Breast epithelium (tissue), 3 donors: ENCODE measurements at regions not wholly inside any gene's neighbourhood (a gene's known extent, or its start where the extent isn't known, plus 50 kb on each side); places are given as distances from the start of the nearest gene placed in this dataset.

Experiments used
- POLR2A ChIP-seq: fragments of 450-650 bp; IDR thresholded peaks from one replicate; pipeline ENCODE4 v1.6.1; 2016; ENCODE audit warnings: antibody characterized with exemption, mild to moderate bottlenecking, moderate library complexity
- TF ChIP-seq, protein P1 (sequence below), 3 donors: fragments of 450-650 bp; IDR thresholded peaks; one replicate each; pipeline ENCODE4 v1.5.1; 2016 to 2017; ENCODE audit warnings: antibody characterized with exemption in 3 of 3, mild to moderate bottlenecking in 3 of 3, moderate library complexity in 3 of 3

DNA sequence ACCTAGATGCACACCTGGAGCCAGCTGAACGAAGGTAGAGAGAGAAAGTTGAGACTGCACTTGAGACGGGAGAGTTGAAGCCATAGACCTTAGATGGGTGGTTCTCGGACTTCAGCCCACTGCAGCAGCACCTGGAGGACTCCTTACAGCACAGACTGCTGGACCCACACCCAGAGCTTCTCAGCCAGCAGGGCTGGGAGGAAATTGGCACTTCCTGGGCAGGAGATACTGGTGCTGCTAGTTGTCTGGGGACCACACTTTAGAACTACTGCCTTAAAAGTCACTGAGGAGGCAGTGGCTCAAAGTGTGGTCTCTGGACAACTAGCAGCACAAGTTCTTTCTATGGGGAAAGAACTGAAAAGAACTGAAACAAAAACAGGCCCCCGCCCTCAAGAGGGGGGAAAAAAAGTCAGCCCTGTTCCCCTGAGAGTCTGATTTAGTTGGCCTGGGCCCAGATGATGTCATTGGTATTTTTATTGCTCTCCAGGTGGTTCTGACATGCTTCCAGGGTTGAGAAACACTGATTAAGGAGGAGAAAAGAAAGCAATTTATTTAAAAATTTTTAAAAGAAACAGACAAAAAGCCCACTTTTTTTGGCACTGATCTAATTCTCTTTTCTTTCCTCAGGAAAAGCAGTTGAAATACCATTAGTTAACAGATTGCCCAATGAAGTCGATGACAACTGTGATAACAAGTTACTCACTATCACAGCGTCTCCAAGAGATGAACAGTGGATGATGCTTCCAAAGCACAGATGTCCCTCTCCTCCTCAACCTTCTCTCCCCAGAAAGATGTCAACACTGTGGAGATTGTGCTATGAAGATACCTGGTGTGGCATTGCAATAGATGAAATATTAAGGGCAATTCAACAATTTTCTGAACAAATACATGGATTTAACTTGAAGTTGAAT lies 73.6 kb upstream of the ADAMTS16 start:
- TF ChIP-seq, protein P1, sequence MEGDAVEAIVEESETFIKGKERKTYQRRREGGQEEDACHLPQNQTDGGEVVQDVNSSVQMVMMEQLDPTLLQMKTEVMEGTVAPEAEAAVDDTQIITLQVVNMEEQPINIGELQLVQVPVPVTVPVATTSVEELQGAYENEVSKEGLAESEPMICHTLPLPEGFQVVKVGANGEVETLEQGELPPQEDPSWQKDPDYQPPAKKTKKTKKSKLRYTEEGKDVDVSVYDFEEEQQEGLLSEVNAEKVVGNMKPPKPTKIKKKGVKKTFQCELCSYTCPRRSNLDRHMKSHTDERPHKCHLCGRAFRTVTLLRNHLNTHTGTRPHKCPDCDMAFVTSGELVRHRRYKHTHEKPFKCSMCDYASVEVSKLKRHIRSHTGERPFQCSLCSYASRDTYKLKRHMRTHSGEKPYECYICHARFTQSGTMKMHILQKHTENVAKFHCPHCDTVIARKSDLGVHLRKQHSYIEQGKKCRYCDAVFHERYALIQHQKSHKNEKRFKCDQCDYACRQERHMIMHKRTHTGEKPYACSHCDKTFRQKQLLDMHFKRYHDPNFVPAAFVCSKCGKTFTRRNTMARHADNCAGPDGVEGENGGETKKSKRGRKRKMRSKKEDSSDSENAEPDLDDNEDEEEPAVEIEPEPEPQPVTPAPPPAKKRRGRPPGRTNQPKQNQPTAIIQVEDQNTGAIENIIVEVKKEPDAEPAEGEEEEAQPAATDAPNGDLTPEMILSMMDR (IDR thresholded peaks at IDR 0.05), result no peak
- TF ChIP-seq POLR2A, result no peak
